SK-N-SH (cell line): ENCODE measurements at regions not wholly inside any gene's neighbourhood (a gene's known extent, or its start where the extent isn't known, plus 50 kb on each side); places are given as distances from the start of the nearest gene placed in this dataset.

Experiments used
- ELF1 ChIP-seq: IDR thresholded peaks from 2 replicates; pipeline ENCODE4 v1.4.0; 2012
- EP300 ChIP-seq, 2 experiments: IDR thresholded peaks; 2 replicates each; pipeline versions ENCODE4 v1.4.0 to v1.6.1; 2012; ENCODE audit warnings: borderline replicate concordance in 1 of 2, low read depth in 1 of 2, low read length in 1 of 2
- EZH2phosphoT487 ChIP-seq: fragments of 200-600 bp; sonication (generic); IDR thresholded peaks from 2 replicates; pipeline ENCODE4 v1.6.1; 2017; ENCODE audit warnings: low read depth, mixed run types, mild to moderate bottlenecking, antibody characterized with exemption, moderate library complexity, borderline replicate concordance
- GABPA ChIP-seq: IDR thresholded peaks from 2 replicates; pipeline ENCODE4 v1.4.0; 2012; ENCODE audit warnings: low read depth, mild to moderate bottlenecking
- JUND ChIP-seq: IDR thresholded peaks from 2 replicates; pipeline ENCODE4 v1.4.0; 2012
- MEF2A ChIP-seq: IDR thresholded peaks from 2 replicates; pipeline ENCODE4 v1.4.0; 2012; ENCODE audit warnings: low read depth, borderline replicate concordance
- NFIC ChIP-seq: IDR thresholded peaks from 2 replicates; pipeline ENCODE4 v1.4.0; 2012; ENCODE audit warnings: borderline replicate concordance
- POLR2AphosphoS5 ChIP-seq: IDR thresholded peaks from 2 replicates; pipeline ENCODE4 v1.6.1; 2012; ENCODE audit warnings: low read depth, low read length
- RAD21 ChIP-seq: IDR thresholded peaks from 2 replicates; pipeline ENCODE4 v1.6.1; 2012; ENCODE audit warnings: mild to moderate bottlenecking, low read length
- RFX5 ChIP-seq: IDR thresholded peaks from 2 replicates; pipeline ENCODE4 v1.6.1; 2012; ENCODE audit warnings: mild to moderate bottlenecking, improper control_type of control experiment, low read length
- SMC3 ChIP-seq: IDR thresholded peaks from 2 replicates; pipeline ENCODE4 v1.6.1; 2012; ENCODE audit warnings: low read depth, low read length, improper control_type of control experiment
- TEAD4 ChIP-seq: IDR thresholded peaks from 2 replicates; pipeline ENCODE4 v1.4.0; 2012; ENCODE audit warnings: mild to moderate bottlenecking, borderline replicate concordance; ENCODE audit not compliant: insufficient read depth
- TF ChIP-seq, protein P1 (sequence below): fragments of 200-600 bp; sonication (generic); IDR thresholded peaks from 2 replicates; pipeline ENCODE4 v1.6.1; 2017; ENCODE audit warnings: antibody characterized with exemption, mild to moderate bottlenecking, moderate library complexity
- TF ChIP-seq, protein P2 (sequence below): IDR thresholded peaks from 2 replicates; pipeline ENCODE4 v1.4.0; 2012; ENCODE audit warnings: low read depth, borderline replicate concordance

DNA sequence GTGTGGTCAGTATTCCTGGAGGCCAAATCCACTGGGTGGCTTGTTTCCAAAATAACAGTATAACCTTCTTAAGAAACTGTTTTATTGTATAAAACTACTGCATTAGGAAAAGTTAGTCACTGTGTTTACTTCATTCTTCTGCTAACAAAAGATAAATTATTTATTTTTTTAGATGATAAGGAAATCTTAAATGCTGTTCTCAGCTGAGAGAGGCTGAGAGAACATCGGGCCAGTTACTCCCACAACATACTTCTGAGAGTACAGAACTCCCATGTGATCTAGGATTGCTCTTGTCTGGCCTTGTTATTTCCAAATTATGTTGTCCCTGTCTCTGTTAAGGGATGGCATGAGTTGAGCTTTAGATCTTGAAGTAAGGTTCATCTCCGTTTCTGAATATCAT is 96.7 kb upstream of the CXADR start:
- TF ChIP-seq, protein P1, sequence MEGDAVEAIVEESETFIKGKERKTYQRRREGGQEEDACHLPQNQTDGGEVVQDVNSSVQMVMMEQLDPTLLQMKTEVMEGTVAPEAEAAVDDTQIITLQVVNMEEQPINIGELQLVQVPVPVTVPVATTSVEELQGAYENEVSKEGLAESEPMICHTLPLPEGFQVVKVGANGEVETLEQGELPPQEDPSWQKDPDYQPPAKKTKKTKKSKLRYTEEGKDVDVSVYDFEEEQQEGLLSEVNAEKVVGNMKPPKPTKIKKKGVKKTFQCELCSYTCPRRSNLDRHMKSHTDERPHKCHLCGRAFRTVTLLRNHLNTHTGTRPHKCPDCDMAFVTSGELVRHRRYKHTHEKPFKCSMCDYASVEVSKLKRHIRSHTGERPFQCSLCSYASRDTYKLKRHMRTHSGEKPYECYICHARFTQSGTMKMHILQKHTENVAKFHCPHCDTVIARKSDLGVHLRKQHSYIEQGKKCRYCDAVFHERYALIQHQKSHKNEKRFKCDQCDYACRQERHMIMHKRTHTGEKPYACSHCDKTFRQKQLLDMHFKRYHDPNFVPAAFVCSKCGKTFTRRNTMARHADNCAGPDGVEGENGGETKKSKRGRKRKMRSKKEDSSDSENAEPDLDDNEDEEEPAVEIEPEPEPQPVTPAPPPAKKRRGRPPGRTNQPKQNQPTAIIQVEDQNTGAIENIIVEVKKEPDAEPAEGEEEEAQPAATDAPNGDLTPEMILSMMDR: no peak
- TF ChIP-seq EP300 (IDR thresholded peaks at IDR 0.05; ENCODE audit: borderline replicate concordance in 1 of 2, low read depth in 1 of 2, low read length in 1 of 2): no peak
- no peak for TF ChIP-seq RFX5
- TF ChIP-seq EZH2phosphoT487: no peak
- TF ChIP-seq MEF2A: no peak
- TF ChIP-seq TEAD4: no peak
- TF ChIP-seq ELF1: no peak
- TF ChIP-seq NFIC: no peak
- TF ChIP-seq SMC3: no peak
- TF ChIP-seq JUND: no peak
- TF ChIP-seq RAD21: no peak
- TF ChIP-seq POLR2AphosphoS5: no peak
- no peak for TF ChIP-seq GABPA
- TF ChIP-seq, protein P2, sequence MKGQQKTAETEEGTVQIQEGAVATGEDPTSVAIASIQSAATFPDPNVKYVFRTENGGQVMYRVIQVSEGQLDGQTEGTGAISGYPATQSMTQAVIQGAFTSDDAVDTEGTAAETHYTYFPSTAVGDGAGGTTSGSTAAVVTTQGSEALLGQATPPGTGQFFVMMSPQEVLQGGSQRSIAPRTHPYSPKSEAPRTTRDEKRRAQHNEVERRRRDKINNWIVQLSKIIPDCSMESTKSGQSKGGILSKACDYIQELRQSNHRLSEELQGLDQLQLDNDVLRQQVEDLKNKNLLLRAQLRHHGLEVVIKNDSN: no peak
